ENCODE measurements at regions not wholly inside any gene's neighbourhood (a gene's known extent, or its start where the extent isn't known, plus 50 kb on each side); places are given as distances from the start of the nearest gene placed in this dataset.
"Not testable (repeated sequence)": the region's sequence is repeated elsewhere in the genome, so short reads cannot be mapped to it uniquely, and the experiment has no call there.

DNA sequence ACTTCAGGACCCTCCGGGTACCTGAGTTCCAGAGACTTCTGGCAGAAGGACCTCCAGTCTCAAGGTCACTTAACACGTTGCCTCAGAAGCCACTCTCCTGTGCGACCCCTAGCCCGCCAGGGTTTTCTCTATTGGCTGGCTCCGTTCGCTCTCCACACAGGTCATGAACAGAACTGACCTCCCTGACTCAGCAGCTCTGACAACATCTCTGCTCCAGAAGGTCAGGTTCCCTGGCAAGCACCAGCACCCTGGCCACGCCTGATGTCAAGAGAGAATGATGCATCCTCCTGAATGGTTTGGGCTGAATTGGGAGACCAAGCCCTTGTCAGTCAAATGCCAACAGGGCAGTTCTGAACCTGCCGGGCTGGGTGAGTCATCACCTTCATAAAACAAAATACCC lies 84.3 kb upstream of the TMEM45B start:
- no peak for DNase-seq

- DNase-seq = no peak
Measured at GRCh38 chr11:129732941-129733340, 82.7 kb upstream of the TMEM45B start.

GRCh38 chr11:129733384-129733783 lies 82.3 kb upstream of the TMEM45B start:
- no peak for DNase-seq

GRCh38 chr11:129733981-129734380 lies 81.7 kb upstream of the TMEM45B start:
- DNase-seq = no peak

DNA sequence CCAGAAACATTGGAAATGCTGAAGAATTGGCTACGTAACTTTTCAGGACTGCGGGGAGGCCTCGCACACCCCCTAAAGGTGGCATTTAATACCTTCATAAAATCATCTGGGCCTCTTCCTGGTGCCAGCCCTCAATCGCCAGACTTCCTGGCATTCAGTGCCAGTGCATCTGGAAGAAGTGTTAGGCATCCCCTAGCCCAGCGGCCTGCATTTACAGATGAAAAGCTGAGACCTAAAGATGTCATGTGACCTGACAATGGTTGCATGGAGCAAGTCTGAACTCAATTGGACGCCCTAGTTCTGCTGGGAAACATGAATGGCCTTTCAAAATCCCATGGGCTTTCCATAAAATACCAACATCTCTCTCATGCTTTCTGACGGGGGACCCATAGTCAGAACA lies 81.0 kb upstream of the TMEM45B start:
- DNase-seq = no peak

DNA sequence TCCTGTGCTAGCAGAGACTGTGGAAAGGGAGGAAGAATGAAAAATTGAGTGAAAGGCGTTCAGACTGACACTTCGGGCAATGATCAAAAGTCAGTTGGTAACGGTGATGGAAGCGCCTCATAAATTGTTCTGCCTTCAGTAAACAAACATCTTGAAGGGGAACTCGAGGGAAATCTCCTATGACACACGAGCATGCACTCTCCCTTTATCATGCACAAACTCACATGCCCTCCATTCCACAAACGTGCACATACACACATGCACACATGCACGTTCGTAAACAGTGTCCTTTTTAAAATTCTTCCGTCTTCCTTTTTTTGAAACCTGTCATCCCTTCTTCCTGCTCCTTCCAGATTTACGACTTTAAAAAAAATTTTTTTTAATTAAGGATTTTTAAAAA lies 77.8 kb upstream of the TMEM45B start:
- DNase-seq = no peak

DNA sequence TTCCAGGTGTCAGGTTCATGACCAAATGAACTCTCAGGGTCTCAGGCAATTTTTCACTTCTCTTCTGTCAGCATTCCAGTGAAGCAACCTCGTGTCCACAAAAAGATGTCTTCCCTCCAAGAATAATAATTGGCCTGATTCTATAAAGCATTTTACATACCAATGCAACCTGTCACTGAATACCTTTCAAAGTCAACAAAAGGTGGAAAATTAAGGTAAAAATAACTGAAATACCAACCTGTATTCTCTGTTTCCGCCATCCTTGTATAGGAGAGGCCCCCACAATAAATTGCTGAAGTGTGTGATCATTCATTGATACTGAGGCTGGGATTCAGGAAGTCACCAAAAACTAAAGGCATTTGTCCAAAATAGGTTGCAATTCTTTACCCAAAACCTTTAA lies 77.4 kb upstream of the TMEM45B start:
- DNase-seq = no peak

GRCh38 chr11:129739339-129739738 lies 76.3 kb upstream of the TMEM45B start:
- no peak for DNase-seq

DNA sequence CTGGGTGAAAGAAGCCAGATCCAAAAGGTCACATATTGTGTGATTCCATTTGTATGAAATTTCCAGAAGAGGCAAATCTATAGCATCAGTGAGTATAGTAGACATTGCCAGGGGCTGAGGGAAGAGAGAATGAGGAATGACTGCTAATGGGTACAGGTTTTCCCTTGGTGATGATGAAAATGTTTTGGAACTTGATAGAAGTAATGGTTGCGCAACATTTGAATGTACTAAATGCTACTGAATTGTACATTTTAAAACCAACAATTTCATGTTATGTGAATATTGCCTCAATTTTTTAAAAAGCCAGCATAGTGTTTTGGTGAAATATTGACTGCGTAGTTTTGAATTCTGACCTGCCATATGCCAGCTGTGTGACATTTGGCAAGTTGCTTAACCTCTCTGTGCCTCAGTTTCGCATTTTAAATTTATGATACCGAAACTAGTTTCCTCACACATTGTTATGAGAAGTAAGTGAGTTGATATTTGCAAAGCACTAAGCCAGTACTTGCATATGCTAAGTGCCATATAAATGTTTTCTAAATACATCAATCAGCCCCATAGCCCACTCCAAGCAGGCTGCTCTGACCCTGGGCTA lies 75.4 kb upstream of the TMEM45B start:
- no peak for DNase-seq

GRCh38 chr11:129743112-129743815 lies 72.4 kb upstream of the TMEM45B start:
- DNase-seq = no peak

DNA sequence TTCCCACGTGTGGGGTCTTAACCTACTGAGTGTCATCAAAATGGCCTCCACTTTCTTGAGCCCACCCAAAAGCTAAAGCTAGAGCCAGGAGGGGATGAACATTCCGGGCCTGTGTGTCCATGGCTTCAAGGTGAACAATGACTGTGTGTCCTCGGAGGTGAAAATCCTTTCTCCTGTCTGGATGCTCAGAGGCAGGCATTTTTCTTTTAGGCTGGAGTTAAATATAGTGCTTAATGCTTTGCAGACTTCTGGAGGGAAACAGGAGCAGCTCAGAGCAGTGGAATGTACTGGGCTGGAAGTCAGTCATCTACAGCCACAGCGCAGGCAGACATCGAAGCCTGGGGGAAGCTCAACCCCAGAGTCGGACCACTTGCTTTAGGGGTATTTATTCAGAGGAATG lies 68.6 kb upstream of the TMEM45B start:
- no peak for DNase-seq

DNA sequence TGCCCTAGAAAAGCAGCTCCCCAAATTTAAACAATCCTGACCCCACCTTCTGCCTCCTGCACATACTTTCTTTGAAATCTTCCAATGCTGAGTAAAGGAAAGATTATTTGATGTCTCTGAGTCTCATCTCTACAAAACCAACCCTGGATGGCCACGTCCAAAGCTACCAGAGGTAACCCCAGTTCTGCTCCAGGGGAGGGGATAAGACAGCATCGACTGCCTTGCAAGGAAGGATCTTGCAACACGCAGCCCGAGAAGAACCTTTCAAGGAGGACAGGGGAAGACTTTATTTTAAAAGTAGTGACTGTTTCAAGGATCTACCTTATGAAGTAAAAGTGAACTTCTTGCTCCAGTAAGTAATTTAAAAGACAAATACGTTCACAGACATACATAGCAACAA lies 66.5 kb upstream of the TMEM45B start:
- no peak for DNase-seq

DNA sequence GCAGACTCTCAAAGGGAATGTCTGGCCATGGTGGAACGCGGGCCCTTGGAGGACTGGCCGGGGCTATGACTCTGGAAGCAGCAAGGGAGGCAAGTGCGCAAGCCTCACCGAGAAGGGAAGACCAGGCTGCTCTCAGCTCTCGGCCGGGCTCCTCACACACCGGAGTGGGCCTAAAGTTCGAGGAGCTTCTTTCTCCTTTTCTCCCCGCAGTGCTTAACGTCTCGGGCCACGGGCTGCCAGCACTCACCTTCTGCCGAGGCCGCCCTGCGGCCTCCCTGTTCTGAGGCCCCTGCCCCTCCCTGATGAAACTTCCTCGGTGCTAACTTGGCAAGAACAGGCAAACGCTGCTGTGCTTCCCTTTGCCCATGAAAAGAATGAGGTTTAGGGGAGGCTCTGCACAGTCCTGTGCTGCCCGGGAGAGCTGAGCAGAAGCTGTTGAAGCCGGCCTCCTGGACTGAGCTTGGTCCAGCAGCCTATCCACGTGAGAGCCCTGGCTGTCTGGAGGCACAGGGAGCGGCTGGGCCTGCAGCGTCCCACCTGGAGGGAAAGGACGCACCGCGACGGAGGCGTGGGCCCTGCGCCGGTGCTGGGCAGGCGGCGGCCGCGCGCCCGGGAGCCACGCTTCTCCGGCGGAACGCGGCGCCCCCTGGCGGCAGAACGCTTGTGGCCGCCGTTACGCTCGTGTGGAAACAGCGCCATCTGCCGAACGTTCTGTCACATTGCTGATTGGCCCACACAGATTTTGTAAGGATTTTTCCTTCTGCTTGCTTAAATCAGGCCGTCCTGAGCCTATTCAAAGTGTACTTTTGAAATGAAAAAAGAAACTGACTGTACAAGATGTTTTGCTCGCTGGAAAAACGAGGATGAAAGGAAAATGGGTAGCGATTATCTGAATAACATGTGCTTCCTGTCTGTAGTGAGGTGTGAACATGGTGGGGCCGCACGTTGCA lies 65.0 kb upstream of the TMEM45B start:
- peak; percentile 66 for DNase-seq

- no peak for DNase-seq
Measured at GRCh38 chr11:129751511-129751910, 64.1 kb upstream of the TMEM45B start.

GRCh38 chr11:129763569-129763968 lies 52.1 kb upstream of the TMEM45B start:
- DNase-seq = not testable (repeated sequence)

GRCh38 chr11:129764204-129764603 lies 51.4 kb upstream of the TMEM45B start:
- not testable (repeated sequence) for DNase-seq
